ENCODE measurements at regions not wholly inside any gene's neighbourhood (a gene's known extent, or its start where the extent isn't known, plus 50 kb on each side); places are given as distances from the start of the nearest gene placed in this dataset.

- Histone ChIP-seq H3K9me3 (ENCODE audit: control insufficient read depth, insufficient read depth, low read length) (no peaks in the 10 kb centered on the region), H3K27ac (ENCODE audit: low read depth, low read length) (no peak overlapping the region), H3K27me3 (ENCODE audit: control insufficient read depth, insufficient read depth, low read length) (no peaks in the 10 kb centered on the region), H3K4me1 (ENCODE audit: control insufficient read depth, insufficient read depth, low read length) (no peaks in the 10 kb centered on the region), H3K9ac (ENCODE audit: low read depth, low read length) (no peak overlapping the region), H3K4me3 (ENCODE audit: low read depth, low read length) (no peak overlapping the region), H3K36me3 (ENCODE audit: control insufficient read depth, insufficient read depth, low read length) (no peaks in the 10 kb centered on the region)
Measured at GRCh38 chr1:173112129-173112528, 61.4 kb upstream of the TNFSF18 start.

DNA sequence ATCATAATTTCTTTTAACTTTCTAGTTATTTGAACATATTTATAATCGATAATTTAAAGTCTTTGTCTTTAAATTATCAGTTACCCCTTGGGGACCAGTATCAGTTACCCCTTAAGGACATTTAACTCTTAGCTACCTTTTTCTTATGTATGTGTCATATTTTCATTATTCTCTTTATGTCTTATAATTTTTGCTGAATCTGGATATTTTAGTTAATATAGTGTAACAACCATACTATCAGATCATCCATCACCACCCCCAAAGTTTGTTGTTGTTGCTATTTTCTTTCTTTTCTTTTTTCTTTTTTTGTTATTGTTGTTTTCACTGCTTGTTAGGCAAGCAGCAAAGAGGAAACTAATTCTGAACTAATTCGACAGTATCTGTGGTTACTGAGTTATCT lies 57.0 kb upstream of the TNFSF18 start:
- H3K9me3 ChIP-seq (ENCODE audit: control insufficient read depth, insufficient read depth, low read length) = peaks cover 11% of the 10 kb centered on the region; the same call in 1 of the 2 replicates
- no peak overlapping the region for H3K4me3 ChIP-seq (ENCODE audit: low read depth, low read length)
- no peak overlapping the region for H3K27ac ChIP-seq (ENCODE audit: low read depth, low read length)
- no peaks in the 10 kb centered on the region for H3K36me3 ChIP-seq (ENCODE audit: control insufficient read depth, insufficient read depth, low read length)
- no peaks in the 10 kb centered on the region for H3K4me1 ChIP-seq (ENCODE audit: control insufficient read depth, insufficient read depth, low read length)
- no peaks in the 10 kb centered on the region for H3K27me3 ChIP-seq (ENCODE audit: control insufficient read depth, insufficient read depth, low read length)
- H3K9ac ChIP-seq (ENCODE audit: low read depth, low read length) = no peak overlapping the region

DNA sequence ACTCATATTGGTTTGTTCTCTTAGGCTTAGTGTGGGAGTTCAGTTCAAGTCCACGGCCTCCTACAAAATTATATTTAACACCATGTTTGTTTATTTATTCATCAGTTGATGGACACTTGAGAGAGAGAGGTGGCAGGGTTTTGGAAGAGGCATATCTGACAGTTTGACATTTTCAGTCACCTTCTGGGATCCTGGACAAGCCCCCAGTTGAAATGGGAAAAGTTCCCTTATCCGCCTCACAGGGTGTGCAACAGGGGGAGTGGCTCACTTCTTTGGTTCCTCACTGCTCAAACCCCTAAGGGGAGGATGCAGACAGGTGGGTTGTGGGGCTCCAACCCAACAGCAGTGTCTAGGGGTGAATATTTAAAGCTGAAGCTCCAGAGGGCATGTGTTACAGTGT lies 52.3 kb upstream of the TNFSF18 start:
- Histone ChIP-seq H3K36me3 (ENCODE audit: control insufficient read depth, insufficient read depth, low read length) (no peaks in the 10 kb centered on the region), H3K9me3 (ENCODE audit: control insufficient read depth, insufficient read depth, low read length) (peaks cover 11% of the 10 kb centered on the region; the same call in 1 of the 2 replicates), H3K4me3 (ENCODE audit: low read depth, low read length) (no peak overlapping the region), H3K4me1 (ENCODE audit: control insufficient read depth, insufficient read depth, low read length) (no peaks in the 10 kb centered on the region), H3K27ac (ENCODE audit: low read depth, low read length) (no peak overlapping the region), H3K27me3 (ENCODE audit: control insufficient read depth, insufficient read depth, low read length) (no peaks in the 10 kb centered on the region), H3K9ac (ENCODE audit: low read depth, low read length) (no peak overlapping the region)

DNA sequence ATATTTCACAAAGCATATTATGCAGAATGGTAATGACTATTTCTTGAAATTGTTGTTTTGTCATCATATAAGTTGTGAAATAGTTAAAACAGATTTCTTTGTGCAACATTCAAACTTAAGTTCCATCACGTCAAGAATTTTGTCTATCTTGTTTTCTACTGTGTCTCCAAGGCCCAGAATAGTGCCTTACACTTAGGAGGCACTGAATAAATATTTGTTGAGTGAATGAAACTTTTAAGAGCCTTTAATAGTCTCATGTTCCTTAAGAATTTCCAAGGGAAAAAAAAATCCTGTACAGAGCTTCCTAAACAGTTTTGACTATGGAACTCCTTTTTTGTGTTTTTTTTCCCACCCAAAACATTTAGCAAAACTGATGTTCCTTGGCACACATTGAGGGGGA lies 50.8 kb upstream of the TNFSF18 start:
- Histone ChIP-seq H3K36me3 (ENCODE audit: control insufficient read depth, insufficient read depth, low read length) (no peaks in the 10 kb centered on the region), H3K9ac (ENCODE audit: low read depth, low read length) (no peak overlapping the region), H3K27ac (ENCODE audit: low read depth, low read length) (no peak overlapping the region), H3K4me3 (ENCODE audit: low read depth, low read length) (no peak overlapping the region), H3K9me3 (ENCODE audit: control insufficient read depth, insufficient read depth, low read length) (peaks cover 11% of the 10 kb centered on the region; the same call in 1 of the 2 replicates), H3K27me3 (ENCODE audit: control insufficient read depth, insufficient read depth, low read length) (no peaks in the 10 kb centered on the region), H3K4me1 (ENCODE audit: control insufficient read depth, insufficient read depth, low read length) (no peaks in the 10 kb centered on the region)

DNA sequence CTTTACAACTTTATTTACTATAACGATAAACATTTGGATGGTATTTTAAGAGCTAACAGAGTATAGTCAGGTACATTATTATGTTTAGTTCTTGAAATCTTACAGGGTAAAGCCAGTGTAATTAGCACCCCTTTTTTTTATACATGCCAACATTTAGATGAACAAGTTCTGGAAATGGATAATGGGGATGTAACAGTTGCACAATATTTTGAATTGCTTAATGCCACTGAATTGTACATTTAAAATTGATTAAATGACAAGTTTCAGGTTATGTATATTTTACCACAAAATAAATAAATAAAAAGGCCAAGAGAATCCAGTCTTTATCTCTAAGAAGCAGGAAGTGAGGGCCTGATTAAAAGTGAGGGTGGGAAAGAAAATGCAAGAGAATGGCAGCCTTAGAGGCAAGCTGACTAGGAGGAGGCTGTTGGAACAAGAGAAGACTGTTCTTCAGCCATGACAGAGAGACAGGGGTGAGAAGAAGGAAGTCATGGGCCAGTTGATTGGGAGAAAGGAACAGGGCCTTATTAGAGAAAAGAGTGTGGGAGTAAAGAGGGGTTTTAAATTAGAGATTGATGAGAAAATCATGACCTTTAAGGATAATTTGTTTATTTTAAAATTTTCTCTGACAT lies 49.9 kb upstream of the TNFSF18 start:
- Histone ChIP-seq H3K9me3 (ENCODE audit: control insufficient read depth, insufficient read depth, low read length) (peaks cover 11% of the 10 kb centered on the region; the same call in 1 of the 2 replicates), H3K27me3 (ENCODE audit: control insufficient read depth, insufficient read depth, low read length) (no peaks in the 10 kb centered on the region), H3K4me3 (ENCODE audit: low read depth, low read length) (no peak overlapping the region), H3K4me1 (ENCODE audit: control insufficient read depth, insufficient read depth, low read length) (no peaks in the 10 kb centered on the region), H3K9ac (ENCODE audit: low read depth, low read length) (no peak overlapping the region), H3K27ac (ENCODE audit: low read depth, low read length) (no peak overlapping the region), H3K36me3 (ENCODE audit: control insufficient read depth, insufficient read depth, low read length) (no peaks in the 10 kb centered on the region)
